HepG2 (cell line): ENCODE measurements at regions not wholly inside any gene's neighbourhood (a gene's known extent, or its start where the extent isn't known, plus 50 kb on each side); places are given as distances from the start of the nearest gene placed in this dataset.

Experiments
- ATAC-seq: fragments of 200-7000 bp; cut with Tn5 transposase; 3 replicates; pipeline ENCODE4 v1.9.1; 2020; ENCODE audit warnings: mild to moderate bottlenecking, moderate library complexity
- BruUV-seq: library from RNA; stranded (reverse); fragments of 400-500 nt; replicated peaks from 2 replicates; lab custom pipeline; 2021; lab: Mats Ljungman, UMichigan
- CTCF ChIA-PET: fragments of 300-600 bp; formaldehyde crosslinking; extraction: SDS; loops from one replicate; lab custom pipeline; 2021; ENCODE audit warnings: low total read pairs, inconsistent platforms, low intra/inter-chr PET ratio; lab: Yijun Ruan, JAX
- POLR2A ChIA-PET: fragments of 350-600 bp; sonication (Branson Sonifier 250); formaldehyde crosslinking; loops from one replicate; lab custom pipeline; 2020; ENCODE audit warnings: antibody characterized with exemption, inconsistent platforms; lab: Yijun Ruan, JAX
- DNase-seq: peaks from one replicate; pipeline ENCODE4 v3.0.0-alpha.2; 2015; ENCODE audit warnings: low spot score
- FAIRE-seq: peaks from 3 replicates; lab custom pipeline; 2011; peaks lifted over from hg19 to GRCh38; lab: Jason Lieb, UNC
- H2AFZ ChIP-seq: one replicate; pipeline ENCODE4 v1.6.1; 2011; ENCODE audit warnings: low read length, inconsistent platforms
- H3K27ac ChIP-seq: fragments of 300-600 bp; 3 replicates; pipeline ENCODE4 v1.8.0; 2011; ENCODE audit warnings: mixed run types, mild to moderate bottlenecking, mixed read lengths, low read length, inconsistent platforms; ENCODE audit not compliant: insufficient read depth; ENCODE audit errors: extremely low read length
- H3K27me3 ChIP-seq, 2 experiments: fragments of 200-600 bp in 1 of 2; 2 replicates in 1 of 2; 3 replicates in 1 of 2; pipeline versions ENCODE4 v1.6.0 to v1.8.0; 2011; ENCODE audit warnings: low read length in 2 of 2, mild to moderate bottlenecking in 2 of 2, moderate library complexity in 2 of 2, inconsistent platforms in 1 of 2; ENCODE audit not compliant: insufficient read depth in 2 of 2, control insufficient read depth in 1 of 2
- H3K36me3 ChIP-seq, 2 experiments: fragments of 200-600 bp in 1 of 2; replicated peaks in 1 of 2; 2 replicates in 1 of 2; 3 replicates in 1 of 2; pipeline versions ENCODE4 v1.5.1 to v1.8.0; 2011; ENCODE audit warnings: low read length in 2 of 2, inconsistent platforms in 1 of 2; ENCODE audit not compliant: insufficient read depth in 2 of 2, control insufficient read depth in 1 of 2
- H3K4me1 ChIP-seq: 2 replicates; pipeline ENCODE4 v1.5.1; 2012; ENCODE audit warnings: low read length, inconsistent platforms; ENCODE audit not compliant: insufficient read depth
- H3K4me2 ChIP-seq: 2 replicates; pipeline ENCODE4 v1.6.0; 2011; ENCODE audit warnings: low read depth, low read length, inconsistent platforms
- H3K4me3 ChIP-seq, 3 experiments: fragments of 200-600 bp in 1 of 3; sonication (generic), shearing (Covaris generic) in 1 of 3; replicated peaks in 1 of 3; 2 replicates each; pipeline ENCODE4 v1.5.1; 2011 to 2016; ENCODE audit warnings: low read length in 3 of 3, inconsistent platforms in 2 of 3, low read depth in 2 of 3, mild to moderate bottlenecking in 2 of 3, control low read depth in 1 of 3, mixed read lengths in 1 of 3; ENCODE audit not compliant: insufficient read depth in 1 of 3
- H3K79me2 ChIP-seq: one replicate; pipeline ENCODE4 v1.6.1; 2011; ENCODE audit warnings: low read length, inconsistent platforms; ENCODE audit not compliant: insufficient read depth
- H3K9ac ChIP-seq: 2 replicates; pipeline ENCODE4 v1.6.0; 2011; ENCODE audit warnings: mild to moderate bottlenecking, low read depth, low read length, inconsistent platforms; ENCODE audit not compliant: insufficient read depth
- H3K9me3 ChIP-seq: 2 replicates; pipeline ENCODE4 v1.5.1; 2012; ENCODE audit warnings: mild to moderate bottlenecking, low read length
- H4K20me1 ChIP-seq: 2 replicates; pipeline ENCODE4 v1.6.0; 2011; ENCODE audit warnings: inconsistent platforms, mild to moderate bottlenecking, low read length, moderate library complexity; ENCODE audit not compliant: insufficient read depth
- ATRX ChIP-seq: sonication (generic); formaldehyde crosslinking; IDR thresholded peaks from 2 replicates; pipeline ENCODE4 v1.4.0; 2020; ENCODE audit warnings: missing genetic modification reagents, borderline replicate concordance
- SAP130 ChIP-seq: IDR thresholded peaks from 2 replicates; pipeline ENCODE4 v1.6.1; 2016; ENCODE audit warnings: low read depth
- ZBED4 ChIP-seq: sonication (generic); formaldehyde crosslinking; IDR thresholded peaks from 2 replicates; pipeline ENCODE4 v1.4.0; 2020; ENCODE audit warnings: missing genetic modification reagents, borderline replicate concordance
- ZBTB40 ChIP-seq, 2 experiments: fragments of 450-650 bp in 1 of 2; sonication (generic) in 1 of 2; formaldehyde crosslinking in 1 of 2; IDR thresholded peaks; 2 replicates each; pipeline versions ENCODE4 v1.6.1 to v1.8.0; 2016 to 2022; ENCODE audit warnings: antibody characterized with exemption in 1 of 2, mild to moderate bottlenecking in 1 of 2, missing genetic modification reagents in 1 of 2
- ZBTB43 ChIP-seq: sonication (generic); formaldehyde crosslinking; conservative IDR thresholded peaks from 2 replicates; pipeline ENCODE4 v1.4.0; 2020; ENCODE audit warnings: missing genetic modification reagents
- ZEB1 ChIP-seq: IDR thresholded peaks from 2 replicates; pipeline ENCODE4 v1.6.1; 2012; ENCODE audit warnings: mild to moderate bottlenecking, low read depth, inconsistent platforms; ENCODE audit not compliant: insufficient replicate concordance
- ZNF337 ChIP-seq: sonication (generic); formaldehyde crosslinking; IDR thresholded peaks from 2 replicates; pipeline ENCODE4 v1.5.1; 2020; ENCODE audit warnings: missing genetic modification reagents, low read depth, mild to moderate bottlenecking, borderline replicate concordance
- ZNF451 ChIP-seq: sonication (generic); formaldehyde crosslinking; IDR thresholded peaks from 2 replicates; pipeline ENCODE4 v1.5.0; 2020; ENCODE audit warnings: mild to moderate bottlenecking, missing genetic modification reagents
- ZNF737 ChIP-seq: sonication (generic); formaldehyde crosslinking; IDR thresholded peaks from 2 replicates; pipeline ENCODE4 v1.5.0; 2020; ENCODE audit warnings: missing genetic modification reagents, mild to moderate bottlenecking, borderline replicate concordance
- WGBS: methylation state at CpG from one replicate; pipeline ENCODE4 v1.1.6; 2017; ENCODE audit warnings: low lambda C conversion rate; 5-methylcytosine and 5-hydroxymethylcytosine counted together
- in situ Hi-C: cut with HindIII; loops from 2 replicates; pipeline ENCODE4 v1.10.0; 2017; ENCODE audit warnings: low pct_unique_long_range_greater_than_20kb; ENCODE audit not compliant: extremely low pct_ligation_motif_present
- intact Hi-C: fragments of 100-400 bp; cut with micrococcal nuclease; formaldehyde crosslinking; loops from one replicate; pipeline ENCODE4 v1.10.0; 2022; ENCODE audit not compliant: unreplicated experiment

- CTCF ChIA-PET: no interaction called here
- in situ Hi-C loops: no loop called here
- POLR2A ChIA-PET: no interaction called here
- TF ChIP-seq ZBED4 (CRISPR knock-in tag): no peak
- no peak for TF ChIP-seq ZNF737 (CRISPR knock-in tag)
- no peak for TF ChIP-seq ZNF337
- no peak for TF ChIP-seq ZEB1
- no peak for TF ChIP-seq ZBTB43 (CRISPR knock-in tag)
- TF ChIP-seq ATRX (CRISPR knock-in tag): no peak
- no peak for TF ChIP-seq SAP130
- TF ChIP-seq ZBTB40 (IDR thresholded peaks at IDR 0.05): no peak
- TF ChIP-seq ZBTB40 (CRISPR knock-in tag; IDR thresholded peaks at IDR 0.05): no peak
- no peak for TF ChIP-seq ZNF451 (CRISPR knock-in tag)
These were observed 193.2 kb upstream of the TWIST2 start for GRCh38 chr2:238654479-238655197.

More at GRCh38 chr2:238654479-238655197, 193.2 kb upstream of the TWIST2 start:
- H3K4me2 ChIP-seq: no peak overlapping the region
- H3K36me3 ChIP-seq: no peaks in the 10 kb centered on the region
- 19% methylated on average over 8 of the region's 8 CpGs for WGBS
- peaks cover 4 to 49% of the 10 kb centered on the region in 2 experiments; a peak in 4 of 5 replicates for H3K27me3 ChIP-seq
- BruUV-seq: no TSS peak
- H3K79me2 ChIP-seq: no peaks in the 10 kb centered on the region
- H3K4me3 ChIP-seq: no peak overlapping the region
- FAIRE-seq (no peak), ATAC-seq (no peak), DNase-seq (no peak)
- H3K9me3 ChIP-seq: no peaks in the 10 kb centered on the region
- H3K4me1 ChIP-seq: no peaks in the 10 kb centered on the region
- H3K9ac ChIP-seq: no peak overlapping the region
- H3K27ac ChIP-seq: no peak overlapping the region
- no peak overlapping the region for H2AFZ ChIP-seq
- intact Hi-C loops: no loop called here
- no peaks in the 10 kb centered on the region for H4K20me1 ChIP-seq
